ENCODE measurements at regions not wholly inside any gene's neighbourhood (a gene's known extent, or its start where the extent isn't known, plus 50 kb on each side); places are given as distances from the start of the nearest gene placed in this dataset.

DNA sequence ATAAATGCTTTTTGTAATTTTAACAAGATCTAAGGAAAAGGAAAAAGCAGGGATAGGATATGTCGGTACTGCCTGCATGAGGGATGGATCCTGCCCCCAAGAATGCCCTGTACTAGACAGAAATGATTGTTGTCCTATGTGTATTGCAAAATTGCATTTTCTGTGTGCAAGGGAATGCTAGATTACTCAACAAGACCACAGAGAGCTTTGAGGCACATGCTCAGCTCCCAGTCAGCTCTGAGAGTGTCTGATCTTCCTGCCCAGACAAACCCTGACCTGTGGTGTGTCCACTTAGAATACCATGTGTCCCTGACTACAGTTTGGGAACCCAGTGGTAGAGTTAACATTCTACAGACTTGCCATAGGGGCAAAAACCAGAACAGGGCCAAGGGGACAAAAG lies 129.2 kb upstream of the PAK3 start:
- CTCF ChIA-PET, result no interaction called here
- no peak for DNase-seq (ENCODE audit: low read depth, low spot score)

DNA sequence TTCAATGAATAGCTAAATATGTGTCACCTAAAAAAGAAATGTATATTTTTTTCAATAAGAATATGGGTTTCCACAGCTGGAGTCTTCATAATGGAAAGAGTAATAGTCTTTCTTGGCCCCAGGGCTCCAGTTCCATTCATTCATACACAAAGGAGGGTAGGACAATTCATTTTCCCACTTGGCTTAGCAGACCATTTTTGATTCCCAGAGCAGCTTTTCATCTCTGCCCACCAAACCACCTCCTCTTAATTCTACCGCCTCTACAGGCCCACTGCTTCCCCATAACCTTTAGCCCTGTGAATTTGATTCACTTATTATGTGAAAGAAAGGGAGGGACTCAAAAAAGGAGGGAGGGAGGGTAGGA lies 129.9 kb upstream of the PAK3 start:
- ChIA-PET CTCF (no interaction called here), POLR2A (no interaction called here)
- DNase-seq (ENCODE audit: low read depth, low spot score), result no peak
- Histone ChIP-seq H3K27me3 (ENCODE audit: control insufficient read depth, insufficient read depth, low read length) (no peaks in the 10 kb centered on the region), H3K27ac (ENCODE audit: low read depth, low read length) (no peak overlapping the region), H3K4me3 (ENCODE audit: low read depth, low read length) (no peak overlapping the region), H3K9me3 (ENCODE audit: control insufficient read depth, insufficient read depth, low read length) (no peaks in the 10 kb centered on the region)
- TF ChIP-seq, protein P1, sequence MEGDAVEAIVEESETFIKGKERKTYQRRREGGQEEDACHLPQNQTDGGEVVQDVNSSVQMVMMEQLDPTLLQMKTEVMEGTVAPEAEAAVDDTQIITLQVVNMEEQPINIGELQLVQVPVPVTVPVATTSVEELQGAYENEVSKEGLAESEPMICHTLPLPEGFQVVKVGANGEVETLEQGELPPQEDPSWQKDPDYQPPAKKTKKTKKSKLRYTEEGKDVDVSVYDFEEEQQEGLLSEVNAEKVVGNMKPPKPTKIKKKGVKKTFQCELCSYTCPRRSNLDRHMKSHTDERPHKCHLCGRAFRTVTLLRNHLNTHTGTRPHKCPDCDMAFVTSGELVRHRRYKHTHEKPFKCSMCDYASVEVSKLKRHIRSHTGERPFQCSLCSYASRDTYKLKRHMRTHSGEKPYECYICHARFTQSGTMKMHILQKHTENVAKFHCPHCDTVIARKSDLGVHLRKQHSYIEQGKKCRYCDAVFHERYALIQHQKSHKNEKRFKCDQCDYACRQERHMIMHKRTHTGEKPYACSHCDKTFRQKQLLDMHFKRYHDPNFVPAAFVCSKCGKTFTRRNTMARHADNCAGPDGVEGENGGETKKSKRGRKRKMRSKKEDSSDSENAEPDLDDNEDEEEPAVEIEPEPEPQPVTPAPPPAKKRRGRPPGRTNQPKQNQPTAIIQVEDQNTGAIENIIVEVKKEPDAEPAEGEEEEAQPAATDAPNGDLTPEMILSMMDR (IDR thresholded peaks at IDR 0.05; ENCODE audit: low read depth, low read length), result no peak

More for the DNA sequence above, 129.2 kb upstream of the PAK3 start:
- no peaks in the 10 kb centered on the region for H3K9me3 ChIP-seq (ENCODE audit: control insufficient read depth, insufficient read depth, low read length)
- no peaks in the 10 kb centered on the region for H3K27me3 ChIP-seq (ENCODE audit: control insufficient read depth, insufficient read depth, low read length)
- POLR2A ChIA-PET, result no interaction called here
- H3K4me3 ChIP-seq (ENCODE audit: low read depth, low read length), result no peak overlapping the region
- TF ChIP-seq, protein P1 (IDR thresholded peaks at IDR 0.05; ENCODE audit: low read depth, low read length), result no peak
- no peak overlapping the region for H3K27ac ChIP-seq (ENCODE audit: low read depth, low read length)

DNA sequence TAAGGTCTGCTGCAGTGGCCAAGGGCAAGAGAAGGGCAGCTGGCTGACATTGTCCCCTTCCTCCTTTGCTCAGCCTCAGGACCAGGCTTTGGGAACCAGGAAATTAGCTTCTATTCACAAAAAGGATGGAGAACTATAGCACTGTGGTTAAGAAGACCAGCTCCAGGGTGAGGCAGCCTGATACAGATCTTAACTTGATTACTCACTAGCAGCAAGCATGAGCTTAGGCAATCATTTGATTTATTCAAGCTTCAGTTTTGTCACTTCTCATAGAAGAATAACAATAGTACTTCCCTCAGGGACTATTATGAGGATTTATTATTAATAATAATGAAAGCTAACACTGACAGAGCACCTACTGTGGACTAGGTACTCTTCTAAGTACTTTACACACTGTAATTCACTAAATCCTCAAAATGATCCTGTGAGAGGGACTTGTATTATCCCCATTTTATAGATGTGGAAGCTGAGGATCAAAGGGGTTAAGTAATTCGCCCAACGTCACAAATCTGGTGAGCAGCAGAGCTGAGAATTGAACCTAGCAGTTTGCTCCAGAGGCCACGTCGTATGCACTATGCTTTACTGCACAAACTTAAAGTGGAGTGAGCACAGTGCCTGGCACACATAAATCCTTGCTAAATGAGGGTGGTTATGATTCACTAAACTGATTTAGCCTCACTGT lies 130.4 kb upstream of the PAK3 start:
- no peak overlapping the region for H3K4me3 ChIP-seq (ENCODE audit: low read depth, low read length)
- H3K27ac ChIP-seq (ENCODE audit: low read depth, low read length), result no peak overlapping the region
- TF ChIP-seq, protein P1 (IDR thresholded peaks at IDR 0.05; ENCODE audit: low read depth, low read length), result no peak
- H3K27me3 ChIP-seq (ENCODE audit: control insufficient read depth, insufficient read depth, low read length), result no peaks in the 10 kb centered on the region
- ChIA-PET POLR2A (no interaction called here), CTCF (no interaction called here)
- H3K9me3 ChIP-seq (ENCODE audit: control insufficient read depth, insufficient read depth, low read length), result no peaks in the 10 kb centered on the region
- no peak for DNase-seq (ENCODE audit: low read depth, low spot score)

GRCh38 chrX:110964786-110965185 lies 131.2 kb upstream of the PAK3 start:
- DNase-seq (ENCODE audit: low read depth, low spot score), result no peak
- ChIA-PET CTCF (no interaction called here), POLR2A (no interaction called here)
- Histone ChIP-seq H3K27me3 (ENCODE audit: control insufficient read depth, insufficient read depth, low read length) (no peaks in the 10 kb centered on the region), H3K9me3 (ENCODE audit: control insufficient read depth, insufficient read depth, low read length) (no peaks in the 10 kb centered on the region), H3K27ac (ENCODE audit: low read depth, low read length) (no peak overlapping the region), H3K4me3 (ENCODE audit: low read depth, low read length) (no peak overlapping the region)
- TF ChIP-seq, protein P1 (IDR thresholded peaks at IDR 0.05; ENCODE audit: low read depth, low read length), result no peak

GRCh38 chrX:110962451-110962850 lies 133.5 kb upstream of the PAK3 start:
- no peak overlapping the region for H3K4me3 ChIP-seq (ENCODE audit: low read depth, low read length)
- CTCF ChIA-PET, result no interaction called here
- no peak for DNase-seq (ENCODE audit: low read depth, low spot score)
- POLR2A ChIA-PET, result no interaction called here
- no peak overlapping the region for H3K27ac ChIP-seq (ENCODE audit: low read depth, low read length)
- TF ChIP-seq, protein P1 (IDR thresholded peaks at IDR 0.05; ENCODE audit: low read depth, low read length), result no peak
- no peaks in the 10 kb centered on the region for H3K27me3 ChIP-seq (ENCODE audit: control insufficient read depth, insufficient read depth, low read length)
- no peaks in the 10 kb centered on the region for H3K9me3 ChIP-seq (ENCODE audit: control insufficient read depth, insufficient read depth, low read length)
